ENCODE measurements at regions not wholly inside any gene's neighbourhood (a gene's known extent, or its start where the extent isn't known, plus 50 kb on each side); places are given as distances from the start of the nearest gene placed in this dataset.
A peak's percentile ranks its signal among the peaks of the same experiment; 100 is the strongest.
"Not testable (repeated sequence)": the region's sequence is repeated elsewhere in the genome, so short reads cannot be mapped to it uniquely, and the experiment has no call there.

- DNase-seq (ENCODE audit: low read depth) = not testable (repeated sequence)
These were observed 179.2 kb upstream of the ZSCAN2 start for GRCh38 chr15:84421513-84422181.

- not testable (repeated sequence) for DNase-seq (ENCODE audit: low read depth)
These were observed 175.5 kb upstream of the ZSCAN2 start for GRCh38 chr15:84425327-84425726.

- DNase-seq (ENCODE audit: low read depth) = not testable (repeated sequence)
These were observed 127.4 kb upstream of the ZSCAN2 start for GRCh38 chr15:84473305-84473877.

- not testable (repeated sequence) for DNase-seq (ENCODE audit: low read depth)
These were observed 124.3 kb upstream of the ZSCAN2 start for GRCh38 chr15:84476364-84477033.

- not testable (repeated sequence) for DNase-seq (ENCODE audit: low read depth)
These were observed 123.3 kb upstream of the ZSCAN2 start for GRCh38 chr15:84477550-84477949.

GRCh38 chr15:84480174-84480681, 120.6 kb upstream of the ZSCAN2 start:
- DNase-seq (ENCODE audit: low read depth) = not testable (repeated sequence)

- not testable (repeated sequence) for DNase-seq (ENCODE audit: low read depth)
These were observed 117.0 kb upstream of the ZSCAN2 start for GRCh38 chr15:84483859-84484258.

GRCh38 chr15:84500165-84500889, 100.5 kb upstream of the ZSCAN2 start:
- peak; percentile 6 for DNase-seq (ENCODE audit: low read depth)

- not testable (repeated sequence) for DNase-seq (ENCODE audit: low read depth)
These were observed 97.7 kb upstream of the ZSCAN2 start for GRCh38 chr15:84503101-84503500.

- not testable (repeated sequence) for DNase-seq (ENCODE audit: low read depth)
These were observed 95.3 kb upstream of the ZSCAN2 start for GRCh38 chr15:84505552-84505951.

GRCh38 chr15:84512324-84512723, 88.5 kb upstream of the ZSCAN2 start:
- not testable (repeated sequence) for DNase-seq (ENCODE audit: low read depth)

GRCh38 chr15:84516773-84517172, 84.0 kb upstream of the ZSCAN2 start:
- not testable (repeated sequence) for DNase-seq (ENCODE audit: low read depth)

GRCh38 chr15:84525491-84526344, 75.1 kb upstream of the ZSCAN2 start:
- DNase-seq (ENCODE audit: low read depth) = not testable (repeated sequence)

GRCh38 chr15:84530751-84531150, 70.1 kb upstream of the ZSCAN2 start:
- not testable (repeated sequence) for DNase-seq (ENCODE audit: low read depth)

- DNase-seq (ENCODE audit: low read depth) = not testable (repeated sequence)
These were observed 69.6 kb upstream of the ZSCAN2 start for GRCh38 chr15:84531223-84531622.

GRCh38 chr15:84531709-84532367, 69.0 kb upstream of the ZSCAN2 start:
- DNase-seq (ENCODE audit: low read depth) = not testable (repeated sequence)

GRCh38 chr15:84533705-84534104, 67.1 kb upstream of the ZSCAN2 start:
- not testable (repeated sequence) for DNase-seq (ENCODE audit: low read depth)

GRCh38 chr15:84534561-84535235, 66.1 kb upstream of the ZSCAN2 start:
- DNase-seq (ENCODE audit: low read depth) = not testable (repeated sequence)

GRCh38 chr15:84536181-84536580, 64.6 kb upstream of the ZSCAN2 start:
- not testable (repeated sequence) for DNase-seq (ENCODE audit: low read depth)

- not testable (repeated sequence) for DNase-seq (ENCODE audit: low read depth)
These were observed 56.2 kb upstream of the ZSCAN2 start for GRCh38 chr15:84544586-84544985.
